ENCODE measurements at regions not wholly inside any gene's neighbourhood (a gene's known extent, or its start where the extent isn't known, plus 50 kb on each side); places are given as distances from the start of the nearest gene placed in this dataset.
"Not testable (repeated sequence)": the region's sequence is repeated elsewhere in the genome, so short reads cannot be mapped to it uniquely, and the experiment has no call there.

DNA sequence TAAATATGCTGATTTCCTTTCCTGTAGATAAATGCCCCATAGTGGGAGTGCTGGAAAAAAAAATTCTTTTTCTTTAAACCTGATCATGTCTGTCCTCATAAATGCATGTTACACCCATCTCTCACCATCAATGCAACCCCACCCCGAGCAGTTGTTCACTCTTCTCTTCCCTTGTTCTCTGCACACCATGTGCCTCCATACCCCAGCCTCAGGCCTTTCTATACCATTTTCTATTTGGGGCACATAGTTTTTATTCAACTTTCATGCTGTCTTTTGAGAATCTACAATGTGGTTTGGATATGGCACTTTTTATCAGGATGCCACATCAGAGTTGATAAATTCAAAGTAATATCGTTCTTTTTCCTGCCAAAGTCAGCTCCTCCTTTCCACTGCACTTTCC lies 202.6 kb downstream of the POTED start:
- H3K4me1 ChIP-seq (replicated peaks in 1 of 2; ENCODE audit: control insufficient read depth in 2 of 2, insufficient read depth in 2 of 2, low read length in 2 of 2); BruUV-seq (replicated peaks); POLR2A ChIA-PET; H3K27ac ChIP-seq (ENCODE audit: extremely low read depth, low read depth, low read length); H3K9me1 ChIP-seq (ENCODE audit: control insufficient read depth, insufficient read depth, low read length); H3K9ac ChIP-seq (ENCODE audit: insufficient read depth in 1 of 2, low read depth in 2 of 2, low read length in 2 of 2); H3K4me2 ChIP-seq (ENCODE audit: insufficient read depth, low read length); FAIRE-seq; H3K36me3 ChIP-seq (ENCODE audit: control insufficient read depth, insufficient read depth, low read length); H2AFZ ChIP-seq (ENCODE audit: low read depth, low read length); H3K4me3 ChIP-seq; DNase-seq (ENCODE audit: extremely low read depth in 1 of 4, low spot score in 3 of 4); CTCF ChIA-PET (ENCODE audit: low intra/inter-chr PET ratio); intact Hi-C loops (cut with micrococcal nuclease); H3K79me2 ChIP-seq (ENCODE audit: control insufficient read depth, insufficient read depth, low read length); in situ Hi-C loops (cut with MboI); H3K9me3 ChIP-seq (replicated peaks; ENCODE audit: control insufficient read depth, insufficient read depth, low read depth, low read length); H3K27me3 ChIP-seq (ENCODE audit: control insufficient read depth in 2 of 2, insufficient read depth in 2 of 2, low read length in 2 of 2); H4K20me1 ChIP-seq (replicated peaks; ENCODE audit: control insufficient read depth, insufficient read depth, low read length); ATAC-seq: not testable (repeated sequence)
- 0% methylated on average over 2 of the region's 2 CpGs for WGBS (ENCODE audit: insufficient coverage, low coverage, missing lambda C conversion rate)

DNA sequence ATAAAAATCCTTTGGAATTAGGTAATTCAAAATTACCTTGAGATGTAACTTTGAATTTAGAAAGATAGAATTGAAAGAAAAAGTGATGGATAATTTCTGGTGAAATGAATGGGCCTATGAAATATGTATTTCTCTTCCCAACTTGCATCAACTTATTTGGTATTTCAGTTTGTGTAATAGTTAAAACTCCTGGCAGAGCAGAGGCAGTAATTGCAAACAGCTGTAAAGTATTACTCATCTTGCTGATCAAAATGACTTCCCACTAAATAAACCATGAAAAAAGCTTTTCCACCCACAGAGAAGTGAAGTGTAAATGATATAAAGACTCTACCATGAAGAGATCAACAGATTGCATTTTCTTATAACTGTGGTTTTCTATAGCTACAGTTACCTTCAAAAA lies 201.0 kb downstream of the POTED start:
- intact Hi-C loops (cut with micrococcal nuclease); H3K36me3 ChIP-seq (ENCODE audit: control insufficient read depth, insufficient read depth, low read length); H4K20me1 ChIP-seq (replicated peaks; ENCODE audit: control insufficient read depth, insufficient read depth, low read length); FAIRE-seq; H3K79me2 ChIP-seq (ENCODE audit: control insufficient read depth, insufficient read depth, low read length); H3K27ac ChIP-seq (ENCODE audit: extremely low read depth, low read depth, low read length); CTCF ChIA-PET (ENCODE audit: low intra/inter-chr PET ratio); DNase-seq (ENCODE audit: extremely low read depth in 1 of 4, low spot score in 3 of 4); H3K4me3 ChIP-seq; POLR2A ChIA-PET; H3K9ac ChIP-seq (ENCODE audit: insufficient read depth in 1 of 2, low read depth in 2 of 2, low read length in 2 of 2); ATAC-seq; H2AFZ ChIP-seq (ENCODE audit: low read depth, low read length); BruUV-seq (replicated peaks); in situ Hi-C loops (cut with MboI); H3K27me3 ChIP-seq (ENCODE audit: control insufficient read depth in 2 of 2, insufficient read depth in 2 of 2, low read length in 2 of 2); H3K9me3 ChIP-seq (replicated peaks; ENCODE audit: control insufficient read depth, insufficient read depth, low read depth, low read length); H3K4me1 ChIP-seq (replicated peaks in 1 of 2; ENCODE audit: control insufficient read depth in 2 of 2, insufficient read depth in 2 of 2, low read length in 2 of 2); H3K4me2 ChIP-seq (ENCODE audit: insufficient read depth, low read length); H3K9me1 ChIP-seq (ENCODE audit: control insufficient read depth, insufficient read depth, low read length): not testable (repeated sequence)
